ENCODE measurements at regions not wholly inside any gene's neighbourhood (a gene's known extent, or its start where the extent isn't known, plus 50 kb on each side); places are given as distances from the start of the nearest gene placed in this dataset.
A peak's percentile ranks its signal among the peaks of the same experiment; 100 is the strongest.
"Not testable (repeated sequence)": the region's sequence is repeated elsewhere in the genome, so short reads cannot be mapped to it uniquely, and the experiment has no call there.

- ATAC-seq (ENCODE audit: low read depth) (no peak), DNase-seq (ENCODE audit: low spot score in 2 of 2) (no peak)
- Mint-ChIP-seq H3K9me3 (peaks cover 5% of the 10 kb centered on the region), H3K4me3 (no peak overlapping the region), H3K4me1 (no peaks in the 10 kb centered on the region), H3K27me3 (peaks cover 19% of the 10 kb centered on the region), H3K36me3 (peaks cover 2% of the 10 kb centered on the region), H3K27ac (no peak overlapping the region)
These were observed 94.6 kb upstream of the MEGF10 start for GRCh38 chr5:127196042-127196441.

GRCh38 chr5:127197402-127198167 is 93.0 kb upstream of the MEGF10 start:
- H3K4me3 Mint-ChIP-seq; H3K4me1 Mint-ChIP-seq; H3K36me3 Mint-ChIP-seq; H3K9me3 Mint-ChIP-seq; H3K27ac Mint-ChIP-seq; ATAC-seq (ENCODE audit: low read depth); DNase-seq (ENCODE audit: low spot score in 2 of 2): not testable (repeated sequence)
- H3K27me3 Mint-ChIP-seq, result peaks cover 18% of the 10 kb centered on the region

DNA sequence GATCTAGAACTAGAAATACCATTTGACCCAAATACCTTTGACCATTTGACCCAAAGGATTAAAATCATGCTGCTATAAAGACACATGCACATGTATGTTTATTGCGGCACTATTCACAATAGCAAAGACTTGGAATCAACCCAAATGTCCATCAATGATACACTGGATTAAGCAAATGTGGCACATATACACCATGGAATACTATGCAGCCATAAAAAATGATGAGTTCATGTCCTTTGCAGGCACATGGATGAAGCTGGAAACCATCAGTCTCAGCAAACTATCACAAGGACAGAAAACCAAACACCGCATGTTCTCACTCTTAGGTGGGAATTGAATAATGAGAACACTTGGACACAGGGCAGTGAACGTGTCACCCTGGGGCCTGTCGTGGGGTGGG is 87.9 kb upstream of the MEGF10 start:
- not testable (repeated sequence) for DNase-seq (ENCODE audit: low spot score in 2 of 2); H3K9me3 Mint-ChIP-seq; H3K36me3 Mint-ChIP-seq; H3K4me1 Mint-ChIP-seq; ATAC-seq (ENCODE audit: low read depth); H3K4me3 Mint-ChIP-seq; H3K27ac Mint-ChIP-seq
- H3K27me3 Mint-ChIP-seq, result peaks cover 12% of the 10 kb centered on the region

GRCh38 chr5:127203818-127204217 is 86.8 kb upstream of the MEGF10 start:
- Mint-ChIP-seq H3K4me1 (no peaks in the 10 kb centered on the region), H3K27me3 (peaks cover 10% of the 10 kb centered on the region), H3K36me3 (peaks cover 2% of the 10 kb centered on the region), H3K9me3 (peaks cover 4% of the 10 kb centered on the region), H3K27ac (no peak overlapping the region), H3K4me3 (no peak overlapping the region)
- ATAC-seq (ENCODE audit: low read depth) (no peak), DNase-seq (ENCODE audit: low spot score in 2 of 2) (no peak)

GRCh38 chr5:127205147-127205546 is 85.4 kb upstream of the MEGF10 start:
- Mint-ChIP-seq H3K27ac (no peak overlapping the region), H3K9me3 (peaks cover 1% of the 10 kb centered on the region), H3K4me1 (no peaks in the 10 kb centered on the region), H3K36me3 (no peaks in the 10 kb centered on the region), H3K4me3 (no peak overlapping the region), H3K27me3 (peaks cover 7% of the 10 kb centered on the region)
- ATAC-seq (ENCODE audit: low read depth) (no peak), DNase-seq (ENCODE audit: low spot score in 2 of 2) (no peak)

GRCh38 chr5:127206320-127207113 is 84.1 kb upstream of the MEGF10 start:
- DNase-seq (ENCODE audit: low spot score in 2 of 2) (no peak), ATAC-seq (ENCODE audit: low read depth) (no peak)
- Mint-ChIP-seq H3K4me1 (no peaks in the 10 kb centered on the region), H3K27ac (no peak overlapping the region), H3K4me3 (no peak overlapping the region), H3K9me3 (no peaks in the 10 kb centered on the region), H3K27me3 (peaks cover 6% of the 10 kb centered on the region), H3K36me3 (no peaks in the 10 kb centered on the region)

DNA sequence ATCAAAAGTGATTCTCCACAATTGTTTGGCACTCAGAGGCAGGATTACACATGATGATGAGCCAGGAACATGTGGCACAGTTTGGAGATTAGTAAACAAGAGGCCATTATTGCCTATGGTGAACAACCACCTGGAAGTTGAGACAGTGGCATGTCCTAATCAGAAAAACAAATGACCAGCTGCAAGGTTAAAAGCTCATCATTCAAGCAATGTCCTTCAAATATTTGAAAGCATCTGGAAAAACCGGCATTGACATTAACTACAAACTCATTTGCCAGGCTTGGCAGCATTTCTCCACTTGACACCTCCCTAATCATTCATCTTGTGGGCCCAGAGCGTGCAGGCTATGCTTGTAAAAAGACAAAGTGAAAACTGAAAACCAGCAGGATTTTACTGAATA is 80.6 kb upstream of the MEGF10 start:
- Mint-ChIP-seq H3K4me1 (no peaks in the 10 kb centered on the region), H3K36me3 (no peaks in the 10 kb centered on the region), H3K27ac (no peak overlapping the region), H3K9me3 (no peaks in the 10 kb centered on the region), H3K4me3 (no peak overlapping the region), H3K27me3 (peaks cover 4% of the 10 kb centered on the region)
- ATAC-seq (ENCODE audit: low read depth), result no peak
- DNase-seq (ENCODE audit: low spot score in 2 of 2), result no peak

GRCh38 chr5:127213231-127213630 is 77.4 kb upstream of the MEGF10 start:
- Mint-ChIP-seq H3K4me1 (no peaks in the 10 kb centered on the region), H3K36me3 (no peaks in the 10 kb centered on the region), H3K27me3 (peaks cover 1% of the 10 kb centered on the region), H3K4me3 (no peak overlapping the region), H3K9me3 (no peaks in the 10 kb centered on the region), H3K27ac (no peak overlapping the region)
- DNase-seq (ENCODE audit: low spot score in 2 of 2), result no peak
- ATAC-seq (ENCODE audit: low read depth), result no peak

DNA sequence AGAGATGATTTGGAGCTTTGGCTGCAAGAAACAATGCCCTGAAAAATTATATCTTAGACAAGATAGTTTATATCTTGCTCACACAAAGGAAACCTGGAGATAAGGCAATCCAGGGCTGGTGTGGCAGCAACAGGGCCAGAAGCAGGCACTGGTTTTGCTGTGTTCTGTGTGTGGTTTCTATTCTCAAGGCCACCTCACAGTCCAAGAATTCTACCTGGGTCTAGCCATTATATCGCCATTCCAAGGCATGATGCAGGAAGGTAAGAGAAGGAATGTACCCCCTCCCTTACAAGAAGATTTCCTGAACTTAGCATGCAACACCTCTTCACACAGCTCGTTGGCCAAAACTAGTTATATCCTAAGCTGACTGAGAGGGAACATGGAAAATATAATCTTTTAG is 74.5 kb upstream of the MEGF10 start:
- no peaks in the 10 kb centered on the region for H3K4me1 Mint-ChIP-seq
- no peak overlapping the region for H3K4me3 Mint-ChIP-seq
- peaks cover 5% of the 10 kb centered on the region for H3K36me3 Mint-ChIP-seq
- H3K9me3 Mint-ChIP-seq, result no peaks in the 10 kb centered on the region
- peaks cover 1% of the 10 kb centered on the region for H3K27me3 Mint-ChIP-seq
- DNase-seq (ENCODE audit: low spot score in 2 of 2) (no peak), ATAC-seq (ENCODE audit: low read depth) (no peak)
- no peak overlapping the region for H3K27ac Mint-ChIP-seq

DNA sequence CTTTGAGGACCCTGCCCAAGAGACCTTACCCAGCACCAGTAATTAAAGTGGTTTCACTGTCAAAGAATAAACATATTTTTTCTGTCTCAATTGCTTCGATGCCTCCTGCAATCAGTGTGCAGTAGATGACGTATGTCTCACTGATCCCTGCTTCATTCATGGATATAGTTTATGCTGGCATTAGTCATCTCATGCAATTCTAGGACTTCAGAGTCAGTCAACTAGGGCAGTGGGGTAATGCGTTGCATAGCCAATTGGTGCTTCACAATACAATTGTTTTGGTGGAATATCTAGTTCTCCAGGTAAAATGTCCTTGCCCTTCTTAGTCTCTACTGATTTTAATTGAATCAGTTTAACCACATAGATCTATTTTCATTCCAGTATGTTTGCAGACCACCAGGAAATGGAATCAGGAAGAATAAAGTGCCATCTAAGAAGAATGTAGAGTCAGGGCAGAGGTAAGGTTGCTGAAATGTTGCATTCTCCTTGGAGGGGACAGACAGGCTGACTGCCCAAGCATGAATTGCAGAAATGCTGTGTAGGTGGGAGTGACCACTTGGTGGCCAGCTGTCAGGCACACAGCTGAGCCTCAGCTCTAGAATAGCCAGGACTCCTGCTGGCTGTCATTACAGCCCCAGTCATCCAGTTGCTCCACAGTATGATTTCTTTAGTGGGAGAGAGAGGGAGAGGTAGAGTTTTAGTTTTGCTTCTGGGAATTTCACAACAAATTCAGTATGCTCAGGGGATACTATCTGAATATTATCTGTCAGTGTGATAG is 73.5 kb upstream of the MEGF10 start:
- Mint-ChIP-seq H3K4me1 (peaks cover under 1% of the 10 kb centered on the region), H3K27me3 (peaks cover 1% of the 10 kb centered on the region), H3K36me3 (peaks cover 5% of the 10 kb centered on the region), H3K9me3 (peaks cover 3% of the 10 kb centered on the region), H3K27ac (peak overlapping the region; percentile 4), H3K4me3 (no peak overlapping the region)
- ATAC-seq (ENCODE audit: low read depth) (no peak), DNase-seq (ENCODE audit: low spot score in 2 of 2) (no peak)

- H3K27ac Mint-ChIP-seq, result peak overlapping the region; percentile 55
- H3K36me3 Mint-ChIP-seq; H3K27me3 Mint-ChIP-seq; DNase-seq (ENCODE audit: low spot score in 2 of 2); ATAC-seq (ENCODE audit: low read depth); H3K4me3 Mint-ChIP-seq; H3K9me3 Mint-ChIP-seq: not testable (repeated sequence)
- H3K4me1 Mint-ChIP-seq, result peaks cover 19% of the 10 kb centered on the region
These were observed 68.7 kb upstream of the MEGF10 start for GRCh38 chr5:127221936-127222335.

- H3K4me3 Mint-ChIP-seq; H3K36me3 Mint-ChIP-seq; H3K27me3 Mint-ChIP-seq; ATAC-seq (ENCODE audit: low read depth); DNase-seq (ENCODE audit: low spot score in 2 of 2); H3K9me3 Mint-ChIP-seq: not testable (repeated sequence)
- Mint-ChIP-seq H3K4me1 (peaks cover 19% of the 10 kb centered on the region), H3K27ac (peak overlapping the region; percentile 55)
These were observed 67.9 kb upstream of the MEGF10 start for GRCh38 chr5:127222571-127223156.

DNA sequence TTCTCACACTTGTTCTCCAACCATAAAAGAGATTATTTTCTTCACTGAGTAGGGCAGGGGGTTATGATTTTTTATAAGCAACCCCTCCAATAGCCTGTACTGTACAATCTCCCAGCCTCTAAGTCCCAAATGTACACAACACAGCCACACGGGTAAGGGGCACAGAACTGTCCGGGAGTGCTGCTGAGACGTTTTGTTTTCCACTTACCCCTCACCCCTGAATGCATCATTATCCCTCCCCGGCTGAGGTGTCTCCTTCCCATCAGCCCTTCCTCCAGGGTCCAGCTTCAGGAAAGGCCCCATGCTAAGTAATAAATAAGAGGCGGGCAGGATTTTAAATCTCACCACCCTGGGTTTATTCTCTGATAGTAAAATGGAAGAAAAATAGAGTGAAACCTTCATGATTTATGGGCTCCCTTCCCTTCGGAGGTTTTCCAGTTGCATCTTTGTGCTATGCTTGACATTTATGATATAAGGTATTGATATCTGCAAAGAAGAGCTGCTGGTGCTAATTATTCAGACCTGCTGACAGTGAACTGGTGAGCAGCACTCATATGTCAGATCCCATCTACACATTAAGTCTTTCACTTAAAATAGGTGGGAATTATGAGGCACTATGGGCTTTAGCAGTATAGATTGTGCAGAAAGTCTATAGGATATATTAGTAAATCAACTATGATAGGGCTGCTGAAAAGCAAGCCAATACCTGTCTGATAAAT is 67.2 kb upstream of the MEGF10 start:
- H3K4me3 Mint-ChIP-seq, result no peak overlapping the region
- peak overlapping the region; percentile 55 for H3K27ac Mint-ChIP-seq
- peaks cover 19% of the 10 kb centered on the region for H3K4me1 Mint-ChIP-seq
- peaks cover 6% of the 10 kb centered on the region for H3K9me3 Mint-ChIP-seq
- DNase-seq (ENCODE audit: low spot score in 2 of 2) (no peak), ATAC-seq (ENCODE audit: low read depth) (no peak)
- no peaks in the 10 kb centered on the region for H3K27me3 Mint-ChIP-seq
- peaks cover 8% of the 10 kb centered on the region for H3K36me3 Mint-ChIP-seq
